GM19455 (cell line): ENCODE measurements at regions not wholly inside any gene's neighbourhood (a gene's known extent, or its start where the extent isn't known, plus 50 kb on each side); places are given as distances from the start of the nearest gene placed in this dataset.
"Not testable (repeated sequence)": the region's sequence is repeated elsewhere in the genome, so short reads cannot be mapped to it uniquely, and the experiment has no call there.

Experiments
- ATAC-seq: cut with Tn5 transposase; IDR thresholded peaks from one replicate; pipeline ENCODE4 v1.9.1; 2021; ENCODE audit not compliant: unreplicated experiment

GRCh38 chr22:47401976-47402770, 639.7 kb downstream of the TBC1D22A start:
- ATAC-seq, result no peak

GRCh38 chr22:47401592-47401898, 639.1 kb downstream of the TBC1D22A start:
- ATAC-seq, result no peak

- ATAC-seq, result no peak
These were observed 638.5 kb downstream of the TBC1D22A start for GRCh38 chr22:47400701-47401591.

GRCh38 chr22:47400131-47400530, 637.7 kb downstream of the TBC1D22A start:
- not testable (repeated sequence) for ATAC-seq

- no peak for ATAC-seq
These were observed 636.7 kb downstream of the TBC1D22A start for GRCh38 chr22:47398921-47399790.

GRCh38 chr22:47398491-47398890, 636.0 kb downstream of the TBC1D22A start:
- ATAC-seq, result no peak

GRCh38 chr22:47397673-47398072, 635.2 kb downstream of the TBC1D22A start:
- no peak for ATAC-seq

- no peak for ATAC-seq
These were observed 634.1 kb downstream of the TBC1D22A start for GRCh38 chr22:47396515-47396914.

- no peak for ATAC-seq
These were observed 633.7 kb downstream of the TBC1D22A start for GRCh38 chr22:47396105-47396504.

GRCh38 chr22:47395481-47395880, 633.0 kb downstream of the TBC1D22A start:
- no peak for ATAC-seq

- ATAC-seq, result no peak
These were observed 632.3 kb downstream of the TBC1D22A start for GRCh38 chr22:47394504-47395440.

- ATAC-seq, result no peak
These were observed 630.7 kb downstream of the TBC1D22A start for GRCh38 chr22:47393191-47393590.

- no peak for ATAC-seq
These were observed 630.3 kb downstream of the TBC1D22A start for GRCh38 chr22:47392729-47393128.

- ATAC-seq, result no peak
These were observed 629.6 kb downstream of the TBC1D22A start for GRCh38 chr22:47392054-47392347.

GRCh38 chr22:47391169-47392053, 629.0 kb downstream of the TBC1D22A start:
- no peak for ATAC-seq

- ATAC-seq, result no peak
These were observed 627.8 kb downstream of the TBC1D22A start for GRCh38 chr22:47390026-47390970.

- no peak for ATAC-seq
These were observed 626.8 kb downstream of the TBC1D22A start for GRCh38 chr22:47389201-47389600.

GRCh38 chr22:47388778-47389177, 626.3 kb downstream of the TBC1D22A start:
- no peak for ATAC-seq
